Daoy (cell line): ENCODE measurements at regions not wholly inside any gene's neighbourhood (a gene's known extent, or its start where the extent isn't known, plus 50 kb on each side); places are given as distances from the start of the nearest gene placed in this dataset.
"Not testable (repeated sequence)": the region's sequence is repeated elsewhere in the genome, so short reads cannot be mapped to it uniquely, and the experiment has no call there.

Experiments used
- DNase-seq: peaks from one replicate; pipeline ENCODE4 v3.0.0-alpha.2; 2015; ENCODE audit warnings: low read depth

DNA sequence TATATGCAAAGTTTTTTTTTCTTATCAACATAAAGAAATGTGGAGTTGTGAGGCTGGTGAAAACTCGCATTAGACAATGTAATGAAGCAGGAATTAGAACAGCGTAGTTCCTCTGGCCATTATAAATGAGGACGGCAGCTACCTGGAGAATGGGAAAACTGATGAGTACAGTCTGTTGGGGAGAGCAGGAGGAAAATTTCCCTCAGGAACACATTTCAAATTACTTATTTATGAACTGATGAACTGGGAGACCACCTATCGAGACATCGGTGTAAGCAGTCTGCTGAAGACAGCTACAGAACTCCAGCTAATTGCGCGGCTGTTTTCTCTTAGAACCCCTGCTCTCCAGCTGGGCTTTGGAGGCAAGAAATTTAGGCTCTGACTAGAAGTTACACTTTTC, 343.9 kb upstream of the CLINT1 start:
- no peak for DNase-seq

DNA sequence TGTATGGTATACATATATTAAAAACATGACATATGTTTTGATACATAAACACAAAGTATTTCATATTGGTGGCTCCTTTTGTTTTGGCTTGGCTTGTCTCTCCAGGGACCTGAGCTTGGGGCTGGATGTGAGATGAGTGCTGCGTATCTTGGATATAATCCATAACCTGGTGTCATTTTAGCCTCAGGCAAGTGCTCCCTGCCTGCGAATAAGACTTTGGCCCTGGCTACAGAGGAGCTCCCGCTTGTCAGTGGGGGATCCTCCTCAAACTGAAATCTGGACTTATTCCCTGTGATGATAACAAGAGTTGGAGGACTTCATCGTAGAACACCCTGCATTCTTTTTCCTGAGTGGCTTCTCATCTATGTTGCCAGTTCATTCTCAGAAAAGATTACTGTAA, 341.7 kb upstream of the CLINT1 start:
- no peak for DNase-seq

DNA sequence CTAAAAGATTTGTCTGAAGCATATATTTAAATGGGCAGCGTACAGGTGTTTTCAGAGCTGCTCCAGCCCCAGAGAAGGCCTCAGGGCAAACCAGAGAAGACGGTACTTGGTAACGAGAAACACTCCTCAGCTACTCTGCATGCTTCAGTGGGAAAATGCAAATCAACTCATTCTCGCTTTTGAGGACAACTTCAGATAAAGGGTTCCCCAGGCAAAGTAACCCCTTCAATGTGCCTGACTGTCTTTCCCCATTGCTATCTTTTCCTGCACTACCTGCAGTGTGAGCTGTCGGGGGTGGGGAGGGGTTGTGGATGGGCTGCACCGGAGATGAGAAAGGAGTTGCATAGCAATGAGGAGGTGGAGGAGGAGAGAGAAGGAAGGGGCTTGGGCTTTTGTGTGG, 339.7 kb upstream of the CLINT1 start:
- DNase-seq: no peak

DNA sequence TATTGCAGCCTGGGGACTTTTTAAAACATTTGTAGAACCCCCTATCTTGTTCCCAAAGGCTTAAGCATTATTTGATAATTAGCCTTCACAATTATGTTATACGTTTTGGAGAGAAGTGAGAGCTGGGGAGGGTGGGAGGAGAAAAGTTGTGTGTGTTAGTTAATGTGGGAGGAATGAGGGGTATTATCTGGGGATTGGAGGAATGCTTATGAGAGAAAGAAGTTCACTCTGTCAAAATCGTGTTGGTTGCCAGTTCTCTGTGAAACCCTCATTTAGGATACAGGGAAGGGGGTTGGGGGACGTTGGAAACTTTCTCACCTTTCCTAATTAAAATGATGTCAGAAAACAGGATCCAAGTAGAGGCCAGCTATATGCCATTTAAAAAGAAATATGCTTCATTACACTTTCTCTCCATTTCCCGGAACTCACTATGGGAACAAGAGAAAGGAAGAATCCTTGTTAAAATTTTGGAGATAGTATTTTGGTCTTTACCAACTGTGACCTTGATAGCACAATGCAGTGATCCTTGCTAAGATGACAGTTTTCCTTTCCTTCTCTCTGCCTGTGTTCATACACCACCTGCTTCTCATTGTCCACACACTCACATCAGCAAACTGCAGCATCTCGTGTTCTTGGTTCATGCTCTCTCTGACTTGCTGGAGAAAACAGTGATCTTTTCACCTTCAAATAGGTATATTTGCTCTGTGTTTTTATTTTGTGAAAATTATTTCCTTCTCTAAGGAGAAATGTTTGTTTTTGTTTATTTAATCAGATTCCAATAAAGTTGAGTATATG, 336.7 kb upstream of the CLINT1 start:
- no peak for DNase-seq

DNA sequence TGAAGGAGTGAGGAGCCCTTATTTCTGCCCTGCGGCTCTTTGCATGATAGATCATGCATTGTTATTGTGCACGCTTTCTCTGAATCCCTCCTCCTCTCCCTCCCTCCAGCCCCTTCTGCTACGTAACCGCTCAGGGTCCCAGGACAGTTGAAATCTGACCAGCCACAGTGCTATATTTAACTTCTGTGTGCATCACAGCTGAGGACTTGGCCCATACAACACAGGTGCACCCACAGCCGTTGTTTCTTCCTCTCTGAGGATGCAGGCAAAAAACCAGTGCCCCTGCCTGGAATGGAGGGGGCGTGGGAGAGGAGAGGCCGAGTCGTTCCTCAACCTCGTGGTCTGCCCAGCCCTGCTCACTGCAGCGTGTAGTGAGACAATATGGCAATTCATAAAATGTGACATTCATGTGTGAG, 335.6 kb upstream of the CLINT1 start:
- no peak for DNase-seq

DNA sequence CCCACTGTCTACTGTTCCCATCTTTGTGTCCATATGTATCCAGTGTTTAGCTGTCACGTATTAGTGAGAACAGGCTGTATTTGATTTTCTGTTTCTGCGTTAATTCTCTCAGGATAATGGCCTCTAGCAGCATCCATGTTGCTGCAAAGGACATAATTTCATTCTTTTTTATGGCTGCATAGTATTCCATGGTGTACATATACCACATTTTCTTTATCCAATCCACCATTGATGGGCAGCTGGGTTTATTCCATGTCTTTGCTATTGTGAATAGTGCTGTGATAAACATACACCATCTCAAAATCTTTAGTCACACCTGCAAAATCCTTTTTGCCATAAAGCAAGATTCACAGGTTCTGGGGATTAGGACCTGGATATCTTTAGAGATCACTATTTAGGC, 334.4 kb upstream of the CLINT1 start:
- not testable (repeated sequence) for DNase-seq

DNA sequence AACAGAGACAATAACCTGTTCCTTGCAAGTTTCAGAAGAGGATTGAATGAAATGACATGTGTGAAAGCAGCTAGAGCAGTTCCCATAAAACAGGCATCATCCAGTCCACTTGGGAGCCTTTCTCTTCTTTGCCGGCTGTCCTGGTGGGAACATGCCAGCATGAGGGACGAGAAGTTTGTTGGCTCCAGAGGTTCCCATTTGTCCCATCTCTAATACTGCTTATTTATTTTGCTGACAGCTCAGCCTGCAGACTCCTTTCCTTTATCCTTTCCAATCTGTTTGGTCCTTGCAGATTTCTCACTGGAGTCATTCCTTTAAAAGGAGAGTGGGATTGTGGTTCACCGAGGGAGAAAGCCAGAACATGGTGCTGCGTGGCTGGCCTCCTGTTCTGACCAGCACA, 321.5 kb upstream of the CLINT1 start:
- no peak for DNase-seq

DNA sequence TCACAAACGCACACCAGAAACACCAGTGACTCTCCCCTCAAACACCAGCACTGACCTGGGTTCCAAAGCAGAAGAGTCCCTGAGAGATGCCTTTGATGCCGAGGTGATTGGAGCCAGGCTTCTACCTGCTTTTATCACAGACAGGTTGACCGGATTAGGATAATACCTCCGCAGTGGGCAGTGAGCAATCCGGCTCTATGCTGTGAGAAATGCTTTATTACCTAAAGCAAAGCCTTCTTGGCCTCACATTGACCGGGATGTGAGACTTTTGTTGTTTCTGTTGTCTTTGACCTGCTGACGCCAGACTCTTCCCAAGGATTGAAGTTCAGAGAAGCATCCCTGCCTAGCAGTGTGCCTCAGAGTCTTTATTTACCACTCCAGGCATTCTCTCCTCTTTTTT, 320.3 kb upstream of the CLINT1 start:
- DNase-seq: no peak

DNA sequence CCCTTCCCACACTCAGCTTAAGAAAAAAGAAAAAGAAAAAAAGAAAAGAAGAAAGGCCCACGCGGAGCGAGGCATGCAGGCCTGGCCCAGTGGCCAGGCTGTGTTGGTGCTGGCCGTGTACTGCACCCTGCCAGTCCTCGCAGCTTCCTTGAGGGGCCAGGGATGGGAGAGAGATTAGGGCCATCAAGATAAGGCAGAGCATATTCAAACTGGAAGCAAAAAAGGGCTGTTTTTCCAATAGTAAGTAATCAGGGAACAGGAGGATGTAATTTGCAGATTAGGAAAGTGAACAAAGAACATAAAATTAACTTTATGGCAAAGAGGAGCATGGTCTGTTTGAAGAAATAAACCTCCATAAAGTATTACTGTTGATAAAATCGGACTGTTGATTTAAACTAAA, 319.6 kb upstream of the CLINT1 start:
- DNase-seq: no peak

DNA sequence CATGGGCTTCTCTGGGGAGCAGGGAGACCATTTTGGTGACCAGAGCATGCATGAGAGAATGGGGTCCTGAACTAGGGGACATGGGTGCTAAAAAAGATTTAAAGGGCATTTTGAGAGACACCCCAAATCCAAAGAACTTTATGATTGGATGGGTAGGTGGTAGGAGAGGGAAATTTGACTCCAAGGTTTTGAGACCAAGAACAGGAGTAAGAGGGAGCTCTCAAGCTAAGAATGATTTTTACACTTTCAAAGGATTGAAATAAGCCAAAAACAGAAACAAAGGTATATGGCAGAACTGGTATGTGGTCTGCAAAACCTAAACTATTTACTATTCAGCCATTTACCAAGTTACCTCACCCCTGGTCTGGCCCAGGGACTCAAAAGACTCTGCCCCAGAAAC, 318.2 kb upstream of the CLINT1 start:
- DNase-seq: no peak

DNA sequence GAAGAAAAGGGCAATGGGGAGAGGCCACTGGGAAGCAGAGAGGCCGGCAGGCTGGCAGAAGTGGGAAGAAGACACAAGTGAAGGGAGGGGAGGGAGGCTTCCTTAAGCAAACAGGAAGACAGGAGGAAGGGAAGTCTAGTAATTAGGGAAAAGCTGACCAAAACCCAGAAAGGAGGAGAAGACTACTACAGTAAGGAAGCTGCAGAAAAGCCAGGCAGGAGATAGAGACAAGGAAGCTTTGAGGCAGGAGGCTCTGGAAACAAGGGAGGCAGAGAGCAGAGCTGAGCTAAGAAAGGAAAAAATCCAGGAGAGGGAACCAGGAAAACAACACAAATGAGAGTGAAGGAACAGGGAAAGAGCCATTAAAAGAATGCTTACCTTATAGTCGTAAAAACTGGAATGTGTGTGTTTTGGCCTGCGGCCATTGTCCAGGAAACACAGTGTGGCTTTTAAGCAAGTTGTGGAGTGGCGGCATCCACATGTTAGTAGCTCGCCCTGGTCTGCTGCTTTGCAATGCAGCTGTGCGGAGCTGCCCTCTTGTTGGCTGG, 317.1 kb upstream of the CLINT1 start:
- DNase-seq: peak; percentile 65

DNA sequence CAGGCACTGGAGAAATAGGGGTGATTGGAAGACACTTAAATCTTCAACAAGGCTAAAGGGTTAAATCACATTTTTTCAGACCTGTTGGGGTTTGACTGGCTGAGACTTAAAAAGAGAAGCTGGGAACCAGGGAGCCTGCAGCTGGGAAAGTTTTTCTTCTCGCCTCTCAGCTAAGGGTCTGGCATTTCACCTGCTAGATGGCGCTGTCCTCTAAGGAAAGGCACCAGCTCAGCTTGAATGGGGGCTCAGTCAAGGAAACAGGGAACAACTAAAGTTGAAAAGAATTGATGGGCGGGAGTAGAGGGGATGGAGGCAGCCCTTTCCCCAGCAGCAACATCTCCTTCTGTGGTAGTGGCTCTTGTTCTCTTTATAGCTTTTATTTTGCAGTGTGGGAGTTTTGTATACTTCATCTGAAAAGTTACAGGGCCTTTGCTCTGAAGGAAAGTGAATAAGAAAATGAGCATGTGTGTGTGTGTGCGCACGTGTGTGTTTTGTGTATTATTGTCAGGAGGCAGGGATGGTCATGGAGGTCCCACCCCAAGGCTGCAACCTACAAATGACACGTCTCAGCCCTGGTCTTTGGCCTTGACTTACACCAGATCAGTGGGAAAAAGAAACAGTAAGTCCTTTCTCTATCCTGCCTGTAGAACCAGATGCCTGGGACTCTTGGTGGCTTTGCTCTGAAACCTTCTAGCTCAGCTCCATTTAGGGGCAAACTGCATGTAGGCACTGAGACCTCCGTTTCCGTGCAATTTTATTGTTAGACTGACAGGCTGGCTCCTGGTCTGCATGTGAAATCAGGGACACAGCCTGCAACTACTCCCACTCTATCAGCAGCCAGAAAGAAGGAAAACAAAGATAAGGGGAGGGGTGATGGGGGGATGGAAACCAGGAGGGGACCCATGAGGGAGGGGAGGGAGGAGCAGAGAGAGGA, 316.2 kb upstream of the CLINT1 start:
- peak; percentile 77 for DNase-seq

DNA sequence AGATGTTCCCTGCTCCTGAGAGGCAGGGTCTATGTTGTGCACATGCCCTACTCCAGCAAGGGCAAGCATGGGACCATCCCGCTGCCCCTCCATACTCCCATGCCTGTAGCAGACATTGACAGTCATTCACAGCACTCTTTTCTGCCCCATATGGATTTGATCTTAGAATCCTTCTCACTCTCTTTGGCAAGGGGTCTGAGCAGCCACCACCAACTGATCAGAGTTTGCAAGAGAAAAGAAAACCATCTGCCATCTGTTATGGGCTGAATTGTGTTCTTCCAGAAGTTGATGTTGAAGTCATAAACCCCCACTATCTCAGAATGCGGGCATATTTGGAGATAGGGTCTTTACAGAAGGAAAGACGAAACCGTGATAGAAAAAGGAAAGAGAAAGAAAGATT, 315.1 kb upstream of the CLINT1 start:
- DNase-seq: no peak

DNA sequence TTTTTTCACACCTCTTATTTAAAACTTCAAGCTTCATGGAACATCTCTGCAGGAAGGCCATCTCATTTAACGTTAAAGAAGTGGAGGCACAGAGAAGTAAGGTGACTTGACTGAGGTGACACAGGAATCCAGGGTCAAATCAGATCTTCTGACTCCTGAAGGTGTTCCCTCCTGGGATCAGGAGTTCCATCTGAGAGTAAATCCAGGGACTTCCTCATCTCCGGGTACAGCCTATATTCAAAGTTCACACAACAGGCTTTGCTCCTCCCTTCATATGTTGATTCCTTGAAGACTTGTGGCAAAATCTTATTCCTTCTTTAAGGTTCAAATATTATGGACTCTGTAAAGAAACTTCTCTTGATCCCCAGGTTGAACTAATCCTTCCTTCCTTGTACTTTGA, 313.1 kb upstream of the CLINT1 start:
- no peak for DNase-seq

DNA sequence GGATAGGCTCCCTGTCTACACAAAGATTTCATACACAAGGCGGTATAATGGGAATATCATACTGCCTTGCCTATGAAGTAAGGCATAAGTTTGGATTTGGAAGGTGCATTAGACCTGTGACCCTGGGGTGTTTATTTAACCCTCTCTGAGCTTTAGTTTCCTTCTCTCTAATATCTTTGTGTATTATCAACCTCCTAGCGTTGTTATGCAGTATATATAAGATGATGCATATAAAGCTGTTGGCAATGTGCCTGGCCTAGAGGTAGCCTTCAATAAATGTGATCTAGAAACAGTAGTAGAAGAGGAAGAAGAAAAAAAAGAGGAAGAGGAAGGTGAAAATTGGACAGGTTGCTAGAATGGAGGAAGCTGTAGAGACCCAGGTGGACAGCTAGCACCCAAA, 311.6 kb upstream of the CLINT1 start:
- no peak for DNase-seq

DNA sequence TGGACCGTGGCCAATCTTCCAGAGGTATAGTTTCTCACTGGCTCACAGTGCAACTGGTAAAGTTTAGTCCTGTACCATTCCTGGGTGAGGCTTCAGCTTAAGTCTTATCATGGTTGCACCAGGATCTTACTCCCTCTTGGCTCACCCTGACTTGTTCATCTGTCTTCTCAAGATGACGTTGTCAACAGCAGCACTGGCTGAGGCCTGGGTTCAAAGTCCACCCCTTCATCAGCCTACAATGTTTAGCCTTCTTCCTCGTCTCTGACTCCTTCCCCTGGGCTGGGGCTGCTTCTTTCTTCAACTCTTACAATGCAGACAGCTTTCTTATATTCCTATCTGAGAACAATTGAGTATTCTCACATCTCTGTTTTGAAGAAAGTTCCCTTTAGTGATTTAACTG, 311.1 kb upstream of the CLINT1 start:
- no peak for DNase-seq

DNA sequence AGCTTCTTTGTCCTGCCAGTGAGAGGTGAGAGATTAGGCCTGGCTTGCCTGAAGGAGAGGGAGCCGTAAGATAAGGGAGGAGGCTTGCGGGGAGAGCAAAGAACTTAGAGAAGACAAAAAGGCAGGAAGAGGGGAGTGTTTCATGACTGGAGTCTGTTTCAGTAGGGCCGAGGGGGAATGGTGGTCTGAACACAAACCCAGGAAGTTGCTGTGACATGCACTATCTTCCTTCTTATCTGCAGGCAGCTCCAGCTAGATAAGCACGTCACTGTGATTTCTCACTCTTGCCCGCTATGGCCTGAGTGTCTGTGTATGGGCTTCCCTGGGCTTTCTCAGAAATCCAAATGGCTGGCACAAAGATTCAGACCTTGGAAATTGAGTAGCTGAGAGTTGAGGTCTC, 307.5 kb upstream of the CLINT1 start:
- no peak for DNase-seq

DNA sequence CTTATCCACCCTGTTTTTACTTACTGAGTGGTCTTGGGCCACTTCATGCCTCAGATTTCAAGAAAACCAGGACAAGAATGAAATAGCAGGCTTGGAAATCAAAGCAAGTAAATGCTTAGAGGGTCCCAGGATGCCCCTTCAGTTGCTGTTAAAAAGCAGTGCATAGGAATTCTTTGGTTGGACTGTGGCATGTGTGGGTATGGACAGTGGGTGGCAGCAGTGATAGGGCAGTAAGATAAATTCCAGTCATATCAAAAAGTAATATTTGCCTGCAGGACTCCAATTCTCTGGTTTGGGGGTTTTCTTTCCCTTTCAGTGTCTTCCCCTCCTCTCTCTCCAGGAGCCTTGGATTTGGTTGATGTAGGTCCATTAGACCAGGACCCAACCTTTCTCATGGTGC, 306.7 kb upstream of the CLINT1 start:
- DNase-seq: no peak

DNA sequence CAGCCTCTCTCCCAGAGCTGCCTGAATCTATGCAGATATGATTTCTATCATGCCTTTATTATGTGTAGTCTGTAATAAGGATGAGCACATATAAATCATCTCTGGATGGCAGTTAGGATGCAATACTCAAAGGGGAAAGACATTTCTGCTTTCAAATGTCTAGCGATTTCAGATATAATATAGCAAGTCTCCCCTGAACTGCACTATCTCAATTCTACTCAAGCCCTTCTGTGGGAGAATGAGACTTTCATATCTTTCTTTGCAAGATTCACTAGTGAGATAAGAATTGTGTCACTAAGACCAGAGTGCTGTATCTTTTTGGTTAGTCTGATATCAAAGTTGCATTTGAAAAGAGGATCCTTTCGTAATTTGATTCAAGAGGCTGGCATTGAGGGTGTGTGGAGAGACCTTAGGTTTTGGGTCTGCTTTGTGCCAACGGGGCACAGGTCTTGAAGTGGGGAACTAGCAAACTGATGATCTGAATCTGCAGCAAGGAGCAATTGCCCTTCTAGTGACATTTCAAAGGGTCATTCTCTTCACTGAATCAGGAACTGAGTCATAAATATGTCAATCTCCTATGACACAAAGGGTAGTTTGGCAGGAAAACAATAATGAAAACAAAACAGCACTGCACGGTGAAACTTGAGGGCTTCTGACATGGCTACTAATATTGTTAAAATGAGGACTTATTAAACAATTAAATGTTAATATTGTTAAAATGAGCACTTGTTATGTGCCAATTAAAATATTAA, 305.5 kb upstream of the CLINT1 start:
- DNase-seq: no peak

DNA sequence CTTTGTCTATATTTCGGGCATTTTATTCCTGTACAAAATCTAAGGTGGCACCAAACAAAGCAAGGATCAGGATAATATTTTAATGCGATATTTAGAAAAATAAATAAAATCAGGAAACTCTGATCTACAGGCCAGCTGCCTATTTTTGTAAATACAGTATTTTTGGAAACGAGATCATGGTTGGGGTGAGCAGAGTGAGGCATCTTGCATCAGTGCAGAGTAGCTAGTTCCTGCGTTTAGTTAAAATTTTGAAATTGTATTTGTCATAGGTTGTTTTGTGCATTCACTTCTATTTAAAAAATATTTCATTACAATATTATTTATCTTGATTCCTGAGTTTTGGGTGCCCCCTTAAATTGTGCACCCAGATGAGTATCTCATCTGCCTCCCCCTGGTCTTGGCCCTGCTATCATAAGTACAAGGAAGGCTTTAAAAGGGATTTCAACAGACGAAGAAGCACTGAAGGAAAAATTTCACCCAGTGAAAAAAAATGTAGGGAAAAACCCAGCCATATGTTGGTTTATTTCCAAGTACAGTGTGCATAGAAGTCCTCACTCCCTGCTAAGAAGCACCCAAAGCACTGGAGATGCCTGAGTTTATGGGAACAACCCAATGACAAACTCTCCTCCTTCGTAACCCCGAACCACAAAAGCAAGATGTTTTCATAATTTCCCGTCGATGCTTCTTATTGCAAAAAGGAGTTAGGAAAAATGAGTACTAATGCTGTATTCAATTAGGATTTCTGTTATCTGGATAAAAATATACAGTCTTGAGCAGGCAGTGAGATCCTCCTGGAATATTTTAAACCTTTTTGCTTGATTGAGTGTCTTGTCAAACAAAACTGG, 304.7 kb upstream of the CLINT1 start:
- no peak for DNase-seq

DNA sequence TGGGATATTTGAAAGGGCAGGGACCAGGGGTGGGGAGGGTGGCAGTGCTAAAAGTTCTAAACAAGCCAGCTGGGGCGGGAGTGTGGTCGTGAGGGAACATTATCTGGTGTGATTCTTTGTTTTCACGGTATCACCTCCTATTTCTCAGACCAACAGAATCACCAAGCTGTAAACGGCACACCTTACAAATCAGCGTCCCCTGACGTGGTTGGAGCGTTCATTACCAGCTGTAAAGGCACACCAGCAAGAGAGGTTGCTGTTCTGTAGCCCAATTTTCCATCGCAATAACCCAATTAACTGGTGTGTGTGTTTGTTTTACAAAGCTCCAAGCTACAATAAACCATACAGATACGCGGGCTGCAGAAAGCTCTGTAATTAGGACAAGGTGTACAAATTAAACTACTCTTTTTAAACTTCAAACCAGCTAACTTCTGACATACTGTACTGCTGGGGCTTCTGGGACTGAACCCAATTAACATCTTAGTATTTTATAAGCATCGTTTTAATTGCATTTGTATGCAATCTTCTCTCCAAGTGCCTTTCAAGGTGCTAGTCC, 303.6 kb upstream of the CLINT1 start:
- no peak for DNase-seq
